A673 (cell line): ENCODE measurements at regions not wholly inside any gene's neighbourhood (a gene's known extent, or its start where the extent isn't known, plus 50 kb on each side); places are given as distances from the start of the nearest gene placed in this dataset.

Source experiments
- EZH2 ChIP-seq: fragments of 200-600 bp; sonication (generic); IDR thresholded peaks from 2 replicates; pipeline ENCODE4 v1.6.1; 2017; ENCODE audit warnings: borderline replicate concordance, low read depth, mild to moderate bottlenecking, mixed read lengths, antibody characterized with exemption, low read length; ENCODE audit not compliant: poor library complexity, severe bottlenecking
- TF ChIP-seq, protein P1 (sequence below): fragments of 300-800, 200-600 bp; sonication (generic); conservative IDR thresholded peaks from 2 replicates; pipeline ENCODE4 v1.5.1; 2017; ENCODE audit warnings: low read depth, mild to moderate bottlenecking, antibody characterized with exemption, low read length, moderate library complexity, mixed read lengths

DNA sequence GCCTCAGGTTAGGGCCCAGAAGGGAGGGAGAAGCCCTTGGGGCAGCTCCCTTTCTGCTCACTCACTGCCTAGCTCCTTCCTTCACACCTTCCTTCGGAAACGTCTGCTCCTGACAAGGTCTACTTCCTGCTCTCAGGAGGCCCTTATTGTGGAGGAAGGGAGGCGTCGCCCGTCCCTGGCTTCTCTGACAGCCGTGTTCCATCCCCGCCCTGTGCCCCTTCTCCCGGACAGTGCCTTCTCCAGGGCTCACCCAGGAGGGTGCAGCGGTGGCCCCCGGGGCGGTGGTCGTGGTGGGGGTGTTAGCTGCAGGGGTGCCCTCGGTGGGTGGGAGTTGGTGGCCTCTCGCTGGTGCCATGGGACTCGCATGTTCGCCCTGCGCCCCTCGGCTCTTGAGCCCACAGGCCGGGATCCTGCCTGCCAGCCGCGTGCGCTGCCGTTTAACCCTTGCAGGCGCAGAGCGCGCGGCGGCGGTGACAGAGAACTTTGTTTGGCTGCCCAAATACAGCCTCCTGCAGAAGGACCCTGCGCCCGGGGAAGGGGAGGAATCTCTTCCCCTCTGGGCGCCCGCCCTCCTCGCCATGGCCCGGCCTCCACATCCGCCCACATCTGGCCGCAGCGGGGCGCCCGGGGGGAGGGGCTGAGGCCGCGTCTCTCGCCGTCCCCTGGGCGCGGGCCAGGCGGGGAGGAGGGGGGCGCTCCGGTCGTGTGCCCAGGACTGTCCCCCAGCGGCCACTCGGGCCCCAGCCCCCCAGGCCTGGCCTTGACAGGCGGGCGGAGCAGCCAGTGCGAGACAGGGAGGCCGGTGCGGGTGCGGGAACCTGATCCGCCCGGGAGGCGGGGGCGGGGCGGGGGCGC lies 231.9 kb downstream of the SEC14L1 start:
- TF ChIP-seq, protein P1, sequence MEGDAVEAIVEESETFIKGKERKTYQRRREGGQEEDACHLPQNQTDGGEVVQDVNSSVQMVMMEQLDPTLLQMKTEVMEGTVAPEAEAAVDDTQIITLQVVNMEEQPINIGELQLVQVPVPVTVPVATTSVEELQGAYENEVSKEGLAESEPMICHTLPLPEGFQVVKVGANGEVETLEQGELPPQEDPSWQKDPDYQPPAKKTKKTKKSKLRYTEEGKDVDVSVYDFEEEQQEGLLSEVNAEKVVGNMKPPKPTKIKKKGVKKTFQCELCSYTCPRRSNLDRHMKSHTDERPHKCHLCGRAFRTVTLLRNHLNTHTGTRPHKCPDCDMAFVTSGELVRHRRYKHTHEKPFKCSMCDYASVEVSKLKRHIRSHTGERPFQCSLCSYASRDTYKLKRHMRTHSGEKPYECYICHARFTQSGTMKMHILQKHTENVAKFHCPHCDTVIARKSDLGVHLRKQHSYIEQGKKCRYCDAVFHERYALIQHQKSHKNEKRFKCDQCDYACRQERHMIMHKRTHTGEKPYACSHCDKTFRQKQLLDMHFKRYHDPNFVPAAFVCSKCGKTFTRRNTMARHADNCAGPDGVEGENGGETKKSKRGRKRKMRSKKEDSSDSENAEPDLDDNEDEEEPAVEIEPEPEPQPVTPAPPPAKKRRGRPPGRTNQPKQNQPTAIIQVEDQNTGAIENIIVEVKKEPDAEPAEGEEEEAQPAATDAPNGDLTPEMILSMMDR: no peak
- TF ChIP-seq EZH2: no peak
